ENCODE measurements at regions not wholly inside any gene's neighbourhood (a gene's known extent, or its start where the extent isn't known, plus 50 kb on each side); places are given as distances from the start of the nearest gene placed in this dataset.

GRCh38 chr1:212155219-212155618 is 119.7 kb downstream of the DTL start:
- DNase-seq (ENCODE audit: extremely low read depth, low read depth): no peak
- TF ChIP-seq, protein P1, sequence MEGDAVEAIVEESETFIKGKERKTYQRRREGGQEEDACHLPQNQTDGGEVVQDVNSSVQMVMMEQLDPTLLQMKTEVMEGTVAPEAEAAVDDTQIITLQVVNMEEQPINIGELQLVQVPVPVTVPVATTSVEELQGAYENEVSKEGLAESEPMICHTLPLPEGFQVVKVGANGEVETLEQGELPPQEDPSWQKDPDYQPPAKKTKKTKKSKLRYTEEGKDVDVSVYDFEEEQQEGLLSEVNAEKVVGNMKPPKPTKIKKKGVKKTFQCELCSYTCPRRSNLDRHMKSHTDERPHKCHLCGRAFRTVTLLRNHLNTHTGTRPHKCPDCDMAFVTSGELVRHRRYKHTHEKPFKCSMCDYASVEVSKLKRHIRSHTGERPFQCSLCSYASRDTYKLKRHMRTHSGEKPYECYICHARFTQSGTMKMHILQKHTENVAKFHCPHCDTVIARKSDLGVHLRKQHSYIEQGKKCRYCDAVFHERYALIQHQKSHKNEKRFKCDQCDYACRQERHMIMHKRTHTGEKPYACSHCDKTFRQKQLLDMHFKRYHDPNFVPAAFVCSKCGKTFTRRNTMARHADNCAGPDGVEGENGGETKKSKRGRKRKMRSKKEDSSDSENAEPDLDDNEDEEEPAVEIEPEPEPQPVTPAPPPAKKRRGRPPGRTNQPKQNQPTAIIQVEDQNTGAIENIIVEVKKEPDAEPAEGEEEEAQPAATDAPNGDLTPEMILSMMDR (IDR thresholded peaks at IDR 0.05; ENCODE audit: low read depth, low read length, missing control alignments): no peak

GRCh38 chr1:212157252-212157651 is 121.7 kb downstream of the DTL start:
- TF ChIP-seq, protein P1 (IDR thresholded peaks at IDR 0.05; ENCODE audit: low read depth, low read length, missing control alignments): no peak
- no peak overlapping the region for H3K4me3 ChIP-seq (replicated peaks; ENCODE audit: low read depth, low read length)
- no peak for DNase-seq (ENCODE audit: extremely low read depth, low read depth)

More at GRCh38 chr1:212155219-212155618, 119.7 kb downstream of the DTL start:
- H3K4me3 ChIP-seq (replicated peaks; ENCODE audit: low read depth, low read length): no peak overlapping the region

- TF ChIP-seq, protein P1 (IDR thresholded peaks at IDR 0.05; ENCODE audit: low read depth, low read length, missing control alignments): no peak
- no peak for DNase-seq (ENCODE audit: extremely low read depth, low read depth)
These were observed 123.6 kb downstream of the DTL start for GRCh38 chr1:212158912-212159796.

GRCh38 chr1:212161231-212161781 is 123.9 kb upstream of the PPP2R5A start:
- TF ChIP-seq, protein P1 (IDR thresholded peaks at IDR 0.05; ENCODE audit: low read depth, low read length, missing control alignments): no peak
- no peak overlapping the region for H3K4me3 ChIP-seq (replicated peaks; ENCODE audit: low read depth, low read length)
- peak; percentile 50 for DNase-seq (ENCODE audit: extremely low read depth, low read depth)

More at GRCh38 chr1:212158912-212159796, 123.6 kb downstream of the DTL start:
- no peak overlapping the region for H3K4me3 ChIP-seq (replicated peaks; ENCODE audit: low read depth, low read length)

DNA sequence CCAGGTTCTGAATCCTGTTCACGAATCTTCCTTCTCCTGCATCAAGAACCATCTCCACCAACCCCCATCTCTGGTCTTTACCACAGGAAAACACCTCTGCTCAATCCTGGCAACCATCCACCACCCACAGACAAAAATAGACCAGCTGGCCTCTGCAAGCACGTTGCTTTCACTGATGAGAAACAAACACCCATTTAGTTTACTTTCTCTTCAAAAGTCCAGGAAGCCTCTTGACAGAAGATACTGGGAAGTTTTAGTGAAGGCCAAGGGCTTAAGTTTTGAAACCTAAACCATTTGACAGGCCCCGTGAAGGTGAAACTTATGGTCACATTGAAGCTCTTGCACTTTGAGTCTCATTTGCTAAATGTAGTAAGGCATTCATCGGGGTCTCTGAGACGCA is 122.6 kb upstream of the PPP2R5A start:
- no peak overlapping the region for H3K4me3 ChIP-seq (replicated peaks; ENCODE audit: low read depth, low read length)
- TF ChIP-seq, protein P1 (IDR thresholded peaks at IDR 0.05; ENCODE audit: low read depth, low read length, missing control alignments): no peak
- peak; percentile 41 for DNase-seq (ENCODE audit: extremely low read depth, low read depth)

DNA sequence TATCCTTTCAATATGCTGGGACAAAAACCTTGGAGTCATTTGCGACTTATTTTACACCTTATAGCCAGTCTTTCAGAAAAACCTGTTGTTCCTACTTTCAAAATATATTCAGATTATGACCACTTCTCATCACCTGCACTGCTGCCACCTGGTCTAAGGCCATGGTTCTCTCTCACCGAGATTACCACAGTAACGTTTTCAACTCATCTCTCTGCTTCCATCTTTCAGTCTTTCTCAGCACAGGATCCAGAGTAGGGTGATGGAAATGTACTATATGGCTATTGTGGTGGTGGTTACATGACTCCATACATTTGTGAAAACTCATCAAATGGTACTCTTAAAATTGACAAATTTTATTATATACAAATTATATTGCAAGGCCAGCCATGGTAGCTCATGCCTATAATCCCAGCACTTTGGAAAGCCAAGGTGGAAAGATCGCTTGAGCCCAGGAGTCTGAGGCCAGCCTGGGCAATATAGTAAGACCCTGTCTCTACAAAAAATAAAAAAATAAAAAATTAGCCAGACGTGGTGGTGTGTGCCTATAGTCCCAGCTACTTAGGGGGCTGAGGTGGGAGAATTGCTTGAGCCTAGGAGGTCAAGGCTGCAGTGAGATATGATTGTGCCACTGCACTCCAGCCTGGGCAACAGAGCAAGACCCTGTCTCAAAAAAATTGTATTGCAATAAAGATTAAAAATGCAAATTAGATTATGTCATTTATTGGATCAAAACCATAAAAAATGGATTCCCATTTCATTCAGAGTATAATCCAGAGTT is 120.9 kb upstream of the PPP2R5A start:
- no peak overlapping the region for H3K4me3 ChIP-seq (replicated peaks; ENCODE audit: low read depth, low read length)
- TF ChIP-seq, protein P1 (IDR thresholded peaks at IDR 0.05; ENCODE audit: low read depth, low read length, missing control alignments): no peak
- no peak for DNase-seq (ENCODE audit: extremely low read depth, low read depth)
